ENCODE measurements at regions not wholly inside any gene's neighbourhood (a gene's known extent, or its start where the extent isn't known, plus 50 kb on each side); places are given as distances from the start of the nearest gene placed in this dataset.

DNA sequence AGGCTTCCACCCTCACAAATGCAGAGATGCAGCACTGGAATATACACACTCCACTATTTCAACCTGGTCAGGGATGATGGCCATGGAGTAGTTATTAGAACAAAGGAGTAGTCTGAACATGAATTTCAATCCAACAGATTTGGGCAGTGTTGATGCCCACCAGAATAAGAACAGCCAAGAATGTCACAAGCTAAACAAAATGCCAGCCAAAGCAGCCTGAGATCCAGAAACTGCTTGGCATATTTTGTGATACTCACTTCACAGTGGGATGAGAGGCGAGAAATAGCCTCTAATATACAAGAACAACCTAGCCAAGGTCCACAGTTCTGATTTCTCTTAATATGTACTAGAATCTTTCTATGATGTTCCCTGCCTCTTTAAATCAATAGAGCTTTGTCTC is 58.6 kb upstream of the KLF7 start:
- Histone ChIP-seq H3K36me3 (ENCODE audit: low read length) (no peaks in the 10 kb centered on the region), H3F3A (ENCODE audit: insufficient read depth) (no peaks in the 10 kb centered on the region), H3K9me2 (replicated peaks; ENCODE audit: insufficient read depth, low read length) (no peaks in the 10 kb centered on the region), H3K9ac (ENCODE audit: low read length) (no peak overlapping the region), H3K9me3 (ENCODE audit: insufficient read depth, low read length) (no peaks in the 10 kb centered on the region), H3K4me3 (ENCODE audit: insufficient read depth, low read length, poor library complexity, severe bottlenecking) (no peak overlapping the region), H2AFZ (ENCODE audit: low read depth, low read length, severe bottlenecking) (no peak overlapping the region), H3K27ac (ENCODE audit: low read depth, low read length) (no peak overlapping the region), H4K20me1 (ENCODE audit: low read depth, low read length) (no peaks in the 10 kb centered on the region), H3K79me2 (ENCODE audit: insufficient read depth, low read length) (no peaks in the 10 kb centered on the region), H3K27me3 (ENCODE audit: low read length) (no peaks in the 10 kb centered on the region), H3K4me2 (ENCODE audit: low read depth, low read length, poor library complexity, severe bottlenecking) (no peak overlapping the region)
- TF ChIP-seq EZH2phosphoT487 (conservative IDR thresholded peaks at IDR 0.05; ENCODE audit: low read length) = no peak
- TF ChIP-seq, protein P1, sequence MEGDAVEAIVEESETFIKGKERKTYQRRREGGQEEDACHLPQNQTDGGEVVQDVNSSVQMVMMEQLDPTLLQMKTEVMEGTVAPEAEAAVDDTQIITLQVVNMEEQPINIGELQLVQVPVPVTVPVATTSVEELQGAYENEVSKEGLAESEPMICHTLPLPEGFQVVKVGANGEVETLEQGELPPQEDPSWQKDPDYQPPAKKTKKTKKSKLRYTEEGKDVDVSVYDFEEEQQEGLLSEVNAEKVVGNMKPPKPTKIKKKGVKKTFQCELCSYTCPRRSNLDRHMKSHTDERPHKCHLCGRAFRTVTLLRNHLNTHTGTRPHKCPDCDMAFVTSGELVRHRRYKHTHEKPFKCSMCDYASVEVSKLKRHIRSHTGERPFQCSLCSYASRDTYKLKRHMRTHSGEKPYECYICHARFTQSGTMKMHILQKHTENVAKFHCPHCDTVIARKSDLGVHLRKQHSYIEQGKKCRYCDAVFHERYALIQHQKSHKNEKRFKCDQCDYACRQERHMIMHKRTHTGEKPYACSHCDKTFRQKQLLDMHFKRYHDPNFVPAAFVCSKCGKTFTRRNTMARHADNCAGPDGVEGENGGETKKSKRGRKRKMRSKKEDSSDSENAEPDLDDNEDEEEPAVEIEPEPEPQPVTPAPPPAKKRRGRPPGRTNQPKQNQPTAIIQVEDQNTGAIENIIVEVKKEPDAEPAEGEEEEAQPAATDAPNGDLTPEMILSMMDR (IDR thresholded peaks at IDR 0.05; ENCODE audit: insufficient read depth, low read length, poor library complexity, severe bottlenecking) = no peak

DNA sequence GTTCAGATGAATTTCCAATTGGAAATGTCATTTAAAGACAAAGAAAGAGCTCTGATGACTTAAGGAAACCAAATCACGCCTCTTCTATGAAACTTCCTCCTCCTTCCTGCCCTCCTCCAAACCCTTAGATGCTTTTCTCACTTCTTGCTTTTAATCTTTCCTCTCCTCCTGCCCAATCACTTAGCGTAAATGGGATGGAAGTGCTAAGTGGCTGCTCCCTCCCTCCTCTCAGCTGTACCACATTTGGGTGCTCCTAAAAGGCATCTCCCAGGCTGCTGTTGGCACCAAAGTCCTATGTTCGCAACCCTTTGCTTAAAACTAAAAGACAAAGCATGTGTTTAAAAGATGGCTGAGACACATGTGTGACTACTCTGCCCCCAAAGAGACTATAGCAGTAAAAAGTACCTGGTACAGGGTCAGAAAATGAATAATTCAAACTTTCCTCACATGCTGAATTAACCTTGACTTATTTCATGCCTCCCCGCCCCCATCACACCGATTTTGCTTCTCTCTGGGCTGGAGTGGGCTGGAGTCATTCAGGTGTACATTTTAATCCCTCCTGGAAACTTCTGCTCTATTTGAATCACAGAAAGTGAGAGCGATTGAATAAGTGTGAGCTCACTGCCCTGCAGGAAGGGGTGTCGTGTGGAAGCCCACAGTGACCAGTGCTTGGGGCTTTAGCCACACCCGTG is 59.2 kb upstream of the KLF7 start:
- H3K27me3 ChIP-seq (ENCODE audit: low read length) = no peaks in the 10 kb centered on the region
- no peak overlapping the region for H3K9ac ChIP-seq (ENCODE audit: low read length)
- no peak overlapping the region for H3K4me2 ChIP-seq (ENCODE audit: low read depth, low read length, poor library complexity, severe bottlenecking)

DNA sequence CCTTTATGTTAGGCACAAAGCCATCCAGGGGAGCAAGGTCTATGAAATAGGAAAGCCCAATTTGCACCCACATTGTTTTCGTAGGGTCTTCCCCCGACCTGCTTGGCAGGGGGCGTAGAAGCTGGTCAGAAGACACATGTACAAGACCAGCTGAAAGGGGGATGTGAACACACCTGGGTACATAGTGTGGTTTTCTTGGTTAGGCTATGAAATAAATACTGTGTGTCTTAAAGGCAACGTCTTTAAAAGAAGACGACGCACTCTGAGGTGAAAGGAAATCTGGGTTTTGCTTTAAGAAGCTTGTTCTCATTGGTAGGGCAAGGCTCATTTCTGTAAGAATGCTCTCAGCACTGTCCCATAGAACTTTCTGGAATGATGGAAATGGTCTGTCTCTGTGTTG is 60.0 kb upstream of the KLF7 start:
- no peak overlapping the region for H2AFZ ChIP-seq (ENCODE audit: low read depth, low read length, severe bottlenecking)
- no peak overlapping the region for H3K4me3 ChIP-seq (ENCODE audit: insufficient read depth, low read length, poor library complexity, severe bottlenecking)
- TF ChIP-seq, protein P1 (IDR thresholded peaks at IDR 0.05; ENCODE audit: insufficient read depth, low read length, poor library complexity, severe bottlenecking) = no peak
- TF ChIP-seq EZH2phosphoT487 (conservative IDR thresholded peaks at IDR 0.05; ENCODE audit: low read length) = no peak
- H3F3A ChIP-seq (ENCODE audit: insufficient read depth) = no peaks in the 10 kb centered on the region
- H3K9me2 ChIP-seq (replicated peaks; ENCODE audit: insufficient read depth, low read length) = no peaks in the 10 kb centered on the region
- H3K9me3 ChIP-seq (ENCODE audit: insufficient read depth, low read length) = no peaks in the 10 kb centered on the region
- H3K9ac ChIP-seq (ENCODE audit: low read length) = no peak overlapping the region
- no peaks in the 10 kb centered on the region for H4K20me1 ChIP-seq (ENCODE audit: low read depth, low read length)
- H3K4me2 ChIP-seq (ENCODE audit: low read depth, low read length, poor library complexity, severe bottlenecking) = no peak overlapping the region
- no peaks in the 10 kb centered on the region for H3K79me2 ChIP-seq (ENCODE audit: insufficient read depth, low read length)
- no peaks in the 10 kb centered on the region for H3K36me3 ChIP-seq (ENCODE audit: low read length)
- no peak overlapping the region for H3K27ac ChIP-seq (ENCODE audit: low read depth, low read length)
- H3K27me3 ChIP-seq (ENCODE audit: low read length) = no peaks in the 10 kb centered on the region

More for the DNA sequence above, 59.2 kb upstream of the KLF7 start:
- no peaks in the 10 kb centered on the region for H3K79me2 ChIP-seq (ENCODE audit: insufficient read depth, low read length)
- H3K9me2 ChIP-seq (replicated peaks; ENCODE audit: insufficient read depth, low read length) = no peaks in the 10 kb centered on the region
- no peak overlapping the region for H3K4me3 ChIP-seq (ENCODE audit: insufficient read depth, low read length, poor library complexity, severe bottlenecking)
- H3F3A ChIP-seq (ENCODE audit: insufficient read depth) = no peaks in the 10 kb centered on the region
- TF ChIP-seq, protein P1 (IDR thresholded peaks at IDR 0.05; ENCODE audit: insufficient read depth, low read length, poor library complexity, severe bottlenecking) = no peak
- TF ChIP-seq EZH2phosphoT487 (conservative IDR thresholded peaks at IDR 0.05; ENCODE audit: low read length) = no peak
- H3K36me3 ChIP-seq (ENCODE audit: low read length) = no peaks in the 10 kb centered on the region
- no peaks in the 10 kb centered on the region for H3K9me3 ChIP-seq (ENCODE audit: insufficient read depth, low read length)
- H4K20me1 ChIP-seq (ENCODE audit: low read depth, low read length) = no peaks in the 10 kb centered on the region
- H2AFZ ChIP-seq (ENCODE audit: low read depth, low read length, severe bottlenecking) = no peak overlapping the region
- no peak overlapping the region for H3K27ac ChIP-seq (ENCODE audit: low read depth, low read length)

Measured in SU-DHL-6 (cell line).